ENCODE measurements at regions not wholly inside any gene's neighbourhood (a gene's known extent, or its start where the extent isn't known, plus 50 kb on each side); places are given as distances from the start of the nearest gene placed in this dataset.
A peak's percentile ranks its signal among the peaks of the same experiment; 100 is the strongest.

- no peak for DNase-seq
- no peaks in the 10 kb centered on the region for H3K27me3 ChIP-seq
- H3K36me3 ChIP-seq: no peaks in the 10 kb centered on the region
- TF ChIP-seq EP300 (IDR thresholded peaks at IDR 0.05): no peak
- no peak for TF ChIP-seq CTCF (IDR thresholded peaks at IDR 0.05)
- TF ChIP-seq POLR2A (IDR thresholded peaks at IDR 0.05): no peak
- no peaks in the 10 kb centered on the region for H3K9me3 ChIP-seq
- H3K4me1 ChIP-seq (ENCODE audit: insufficient read depth): peaks cover 9% of the 10 kb centered on the region
- peak overlapping the region in 1 of 2 donors; percentile 32 for H3K27ac ChIP-seq
- WGBS, 3 donors: 72 to 76% (median 74%) methylated on average over 11 of the region's 11 CpGs
- no peak overlapping the region for H3K4me3 ChIP-seq
- intact Hi-C loops (cut with DNase I): no loop called here
These were observed 52.7 kb upstream of the ERCC6L2 start for GRCh38 chr9:95822583-95823431.

GRCh38 chr9:95822015-95822414 is 53.5 kb upstream of the ERCC6L2 start:
- DNase-seq: peak in 3 of 5 donors; percentile 34 to 69 (median 49)

GRCh38 chr9:95820074-95820473 is 55.4 kb upstream of the ERCC6L2 start:
- WGBS, 3 donors: 97 to 98% (median 98%) methylated on average over 8 of the region's 8 CpGs

More at GRCh38 chr9:95822015-95822414, 53.5 kb upstream of the ERCC6L2 start:
- WGBS, 3 donors: 79 to 84% (median 81%) methylated on average over 3 of the region's 3 CpGs
- Histone ChIP-seq H3K27me3 (no peaks in the 10 kb centered on the region), H3K9me3 (no peaks in the 10 kb centered on the region), H3K36me3 (no peaks in the 10 kb centered on the region), H3K27ac (no peak overlapping the region), H3K4me1 (ENCODE audit: insufficient read depth) (peaks cover 10% of the 10 kb centered on the region), H3K4me3 (no peak overlapping the region)
- TF ChIP-seq CTCF (IDR thresholded peaks at IDR 0.05) (no peak), EP300 (IDR thresholded peaks at IDR 0.05) (no peak), POLR2A (IDR thresholded peaks at IDR 0.05) (no peak)
- intact Hi-C loops (cut with DNase I): no loop called here

GRCh38 chr9:95819636-95820035 is 55.9 kb upstream of the ERCC6L2 start:
- no peak overlapping the region for H3K27ac ChIP-seq
- intact Hi-C loops (cut with DNase I): no loop called here
- H3K4me1 ChIP-seq (ENCODE audit: insufficient read depth): peaks cover 15% of the 10 kb centered on the region
- no peaks in the 10 kb centered on the region for H3K9me3 ChIP-seq
- H3K36me3 ChIP-seq: no peaks in the 10 kb centered on the region
- no peak overlapping the region for H3K4me3 ChIP-seq
- H3K27me3 ChIP-seq: no peaks in the 10 kb centered on the region
- no peak for DNase-seq
- no peak for TF ChIP-seq EP300 (IDR thresholded peaks at IDR 0.05)
- no peak for TF ChIP-seq CTCF (IDR thresholded peaks at IDR 0.05)
- TF ChIP-seq POLR2A (IDR thresholded peaks at IDR 0.05): no peak
- 91 to 94% (median 94%) methylated on average over 10 of the region's 10 CpGs for WGBS, 3 donors

More at GRCh38 chr9:95820074-95820473, 55.4 kb upstream of the ERCC6L2 start:
- intact Hi-C loops (cut with DNase I): no loop called here
- Histone ChIP-seq H3K4me3 (no peak overlapping the region), H3K27ac (no peak overlapping the region), H3K9me3 (no peaks in the 10 kb centered on the region), H3K36me3 (no peaks in the 10 kb centered on the region), H3K4me1 (ENCODE audit: insufficient read depth) (peaks cover 12% of the 10 kb centered on the region), H3K27me3 (no peaks in the 10 kb centered on the region)
- no peak for TF ChIP-seq POLR2A (IDR thresholded peaks at IDR 0.05)
- TF ChIP-seq CTCF (IDR thresholded peaks at IDR 0.05): no peak
- no peak for DNase-seq
